Heart left ventricle (tissue), 16 donors: ENCODE measurements at regions not wholly inside any gene's neighbourhood (a gene's known extent, or its start where the extent isn't known, plus 50 kb on each side); places are given as distances from the start of the nearest gene placed in this dataset.
A peak's percentile ranks its signal among the peaks of the same experiment; 100 is the strongest.

Source experiments
- ATAC-seq, 4 donors: fragments of 200-7000 bp; cut with Tn5 transposase; one replicate each; pipeline ENCODE4 v1.9.1; 2020 to 2022; ENCODE audit warnings: moderate library complexity in 4 of 4, mild to moderate bottlenecking in 3 of 4, moderate number of reproducible peaks in 1 of 4
- DNase-seq, 5 donors: peaks; one replicate each; pipeline ENCODE4 v3.0.0-alpha.2; 2020
- H3K27ac ChIP-seq, 12 donors: fragments of 200-600 bp; sonication (generic) in 4 of 12; one replicate each; pipeline versions ENCODE4 v1.5.0 to v1.8.0; 2016 to 2022; ENCODE audit warnings: mild to moderate bottlenecking in 2 of 12
- H3K27me3 ChIP-seq, 9 donors: fragments of 200-600 bp; sonication (generic) in 2 of 9; one replicate each; pipeline versions ENCODE4 v1.5.1 to v1.8.0; 2016 to 2022; ENCODE audit warnings: mild to moderate bottlenecking in 3 of 9
- H3K36me3 ChIP-seq, 9 donors: fragments of 200-600 bp; sonication (generic) in 2 of 9; one replicate each; pipeline versions ENCODE4 v1.5.0 to v1.8.0; 2018 to 2022; ENCODE audit warnings: mild to moderate bottlenecking in 2 of 9
- H3K4me1 ChIP-seq, 12 donors: fragments of 200-600 bp; sonication (generic) in 4 of 12; one replicate each; pipeline versions ENCODE4 v1.5.0 to v1.8.0; 2016 to 2022; ENCODE audit warnings: mild to moderate bottlenecking in 3 of 12
- H3K4me3 ChIP-seq, 12 donors: fragments of 200-600 bp; sonication (generic) in 4 of 12; one replicate each; pipeline versions ENCODE4 v1.5.0 to v1.8.0; 2017 to 2022; ENCODE audit warnings: mild to moderate bottlenecking in 9 of 12, moderate library complexity in 4 of 12
- H3K9me3 ChIP-seq, 12 donors: fragments of 200-600 bp; sonication (generic) in 4 of 12; one replicate each; pipeline versions ENCODE4 v1.5.0 to v1.8.0; 2016 to 2022; ENCODE audit warnings: mild to moderate bottlenecking in 1 of 12
- CTCF ChIP-seq, 12 donors: fragments of 200-600 bp; sonication (generic) in 4 of 12; IDR thresholded peaks; one replicate each; pipeline versions ENCODE4 v1.5.0 to v1.8.0; 2018 to 2022; ENCODE audit warnings: antibody characterized with exemption in 12 of 12, mild to moderate bottlenecking in 5 of 12
- POLR2A ChIP-seq, 2 donors: fragments of 450-650 bp; IDR thresholded peaks; one replicate each; pipeline ENCODE4 v1.6.1; 2017; ENCODE audit warnings: antibody characterized with exemption in 2 of 2, mild to moderate bottlenecking in 2 of 2, moderate library complexity in 2 of 2
- WGBS, 4 donors: extraction: QIAGEN DNeasy Blood & Tissue Kit in 2 of 4; methylation state at CpG; one replicate each; pipeline versions ENCODE4 v1.1.5 to v1.1.7; 2013 to 2018; 5-methylcytosine and 5-hydroxymethylcytosine counted together
- intact Hi-C, 10 donors: fragments of 100-400 bp; cut with DNase I; formaldehyde crosslinking; loops; one replicate each; pipeline versions ENCODE4 v1.11.1 to v1.14.2; 2022
- donor health status: ischemic (EF 13 %, LVEDD 7.1; RV severe dilation, severe dysfunction).
- donor health status: healthy with polysubstance abuse.
- donor health status: DM: no; HTN: yes; CAD: no.
- donor health status: DM: no; HTN: no; CAD: no.
- donor health status: ischemic (EF 25% LVEDD 6.9; RV normal size, moderate dysfunction).
- donor health status: ischemic (EF 25% LVEDD 5.7; RV mildly dilated, moderate dysfunction).
- donor health status: healthy.
- donor health status: DM: yes; HTN: yes; CAD: no.
- donor health status: ischemic (EF 35%, LVEDD 5.7; RV mildly dilated, moderate dysfunction).
- donor health status: nonischemic (EF 11% LVEDD 7.7; RV severe dilation, severe dysfunction).
- donor health status: DM: yes; HTN: yes; CAD: no.
- donor health status: PGD.
- donor health status: ischemic (EF 29% LVEDD 5.4; RV normal size, mild dysfunction).
- donor health status: nonischemic (EF 23%, LVEDD 6.1; RV moderate dilation, normal function).

- Histone ChIP-seq H3K36me3 (no peaks in the 10 kb centered on the region), H3K27ac (no peak overlapping the region), H3K4me1 (no peaks in the 10 kb centered on the region), H3K9me3 (no peaks in the 10 kb centered on the region), H3K27me3 (no peaks in the 10 kb centered on the region), H3K4me3 (no peak overlapping the region)
- no peak for DNase-seq
- peak in 2 of 4 donors; percentile 50 to 59 for ATAC-seq
- TF ChIP-seq CTCF (IDR thresholded peaks at IDR 0.05) (no peak), POLR2A (IDR thresholded peaks at IDR 0.05) (no peak)
- 36 to 68% (median 44%) methylated on average over 1 of the region's 1 CpG for WGBS, 4 donors
- intact Hi-C loops, result loop anchor here in 1 of 10 donors (5.0 kb wide), 1 partner anchor 50 kb away; no protein-coding TSS in a partner anchor
These were observed 105.2 kb downstream of the MRPL39 start for GRCh38 chr21:25501996-25502665.

- H3K27me3 ChIP-seq, result no peaks in the 10 kb centered on the region
- H3K4me1 ChIP-seq, result no peaks in the 10 kb centered on the region
- H3K36me3 ChIP-seq, result no peaks in the 10 kb centered on the region
- WGBS, 4 donors, result 63 to 80% (median 70%) methylated on average over 2 of the region's 2 CpGs
- no peaks in the 10 kb centered on the region for H3K9me3 ChIP-seq
- no peak for ATAC-seq
- H3K4me3 ChIP-seq, result no peak overlapping the region
- intact Hi-C loops, result loop anchor here in 1 of 10 donors (5.0 kb wide), 1 partner anchor 51 kb away; no protein-coding TSS in a partner anchor
- no peak overlapping the region for H3K27ac ChIP-seq
- TF ChIP-seq POLR2A (IDR thresholded peaks at IDR 0.05) (no peak), CTCF (IDR thresholded peaks at IDR 0.05) (no peak)
- no peak for DNase-seq
These were observed 105.8 kb downstream of the MRPL39 start for GRCh38 chr21:25501462-25501861.

GRCh38 chr21:25500598-25500997 lies 106.7 kb downstream of the MRPL39 start:
- Histone ChIP-seq H3K4me1 (no peaks in the 10 kb centered on the region), H3K27me3 (no peaks in the 10 kb centered on the region), H3K36me3 (no peaks in the 10 kb centered on the region), H3K4me3 (no peak overlapping the region), H3K27ac (no peak overlapping the region), H3K9me3 (no peaks in the 10 kb centered on the region)
- WGBS, 4 donors, result 66 to 77% (median 70%) methylated on average over 2 of the region's 2 CpGs
- no peak for ATAC-seq
- intact Hi-C loops, result loop anchor here in 1 of 10 donors (5.0 kb wide), 1 partner anchor 52 kb away; no protein-coding TSS in a partner anchor
- TF ChIP-seq POLR2A (IDR thresholded peaks at IDR 0.05) (no peak), CTCF (IDR thresholded peaks at IDR 0.05) (no peak)
- DNase-seq, result no peak

- TF ChIP-seq POLR2A (IDR thresholded peaks at IDR 0.05) (no peak), CTCF (IDR thresholded peaks at IDR 0.05) (no peak)
- no peak for DNase-seq
- ATAC-seq, result no peak
- H3K4me1 ChIP-seq, result no peaks in the 10 kb centered on the region
- 68 to 93% (median 81%) methylated on average over 2 of the region's 2 CpGs for WGBS, 4 donors
- peaks cover 0 to 3% (median 0%) of the 10 kb centered on the region in 12 donors for H3K9me3 ChIP-seq
- intact Hi-C loops, result no loop called here
- H3K4me3 ChIP-seq, result no peak overlapping the region
- H3K27me3 ChIP-seq, result no peaks in the 10 kb centered on the region
- no peaks in the 10 kb centered on the region for H3K36me3 ChIP-seq
- no peak overlapping the region for H3K27ac ChIP-seq
These were observed 110.3 kb downstream of the MRPL39 start for GRCh38 chr21:25496825-25497482.
